Nephron (organoid): ENCODE measurements at regions not wholly inside any gene's neighbourhood (a gene's known extent, or its start where the extent isn't known, plus 50 kb on each side); places are given as distances from the start of the nearest gene placed in this dataset.
"Not testable (repeated sequence)": the region's sequence is repeated elsewhere in the genome, so short reads cannot be mapped to it uniquely, and the experiment has no call there.

Experiments used
- H3K27ac Mint-ChIP-seq, 3 experiments: 2 replicates each; pipeline ENCODE4 v1.8.0; 2020; ENCODE audit warnings: mixed read lengths in 3 of 3, mild to moderate bottlenecking in 2 of 3, moderate library complexity in 1 of 3
- H3K27me3 Mint-ChIP-seq: 2 replicates; pipeline ENCODE4 v1.8.0; 2021; ENCODE audit warnings: low read depth, mild to moderate bottlenecking, moderate library complexity, mixed read lengths
- H3K36me3 Mint-ChIP-seq: 2 replicates; pipeline ENCODE4 v1.8.0; 2020; ENCODE audit warnings: low read depth, mixed read lengths
- H3K4me1 Mint-ChIP-seq: 2 replicates; pipeline ENCODE4 v1.8.0; 2020; ENCODE audit warnings: mixed read lengths
- H3K4me3 Mint-ChIP-seq, 3 experiments: 2 replicates each; pipeline ENCODE4 v1.8.0; 2020; ENCODE audit warnings: mild to moderate bottlenecking in 3 of 3, mixed read lengths in 3 of 3, moderate library complexity in 2 of 3
- H3K9me3 Mint-ChIP-seq: 2 replicates; pipeline ENCODE4 v1.8.0; 2020; ENCODE audit warnings: mixed read lengths
- TF ChIP-seq, protein P1 (sequence below), 3 experiments: fragments of 200-600 bp; sonication (generic); IDR thresholded peaks; one replicate each; pipeline ENCODE4 v1.5.0; 2021; ENCODE audit warnings: antibody characterized with exemption in 3 of 3; ENCODE audit not compliant: unreplicated experiment in 3 of 3

DNA sequence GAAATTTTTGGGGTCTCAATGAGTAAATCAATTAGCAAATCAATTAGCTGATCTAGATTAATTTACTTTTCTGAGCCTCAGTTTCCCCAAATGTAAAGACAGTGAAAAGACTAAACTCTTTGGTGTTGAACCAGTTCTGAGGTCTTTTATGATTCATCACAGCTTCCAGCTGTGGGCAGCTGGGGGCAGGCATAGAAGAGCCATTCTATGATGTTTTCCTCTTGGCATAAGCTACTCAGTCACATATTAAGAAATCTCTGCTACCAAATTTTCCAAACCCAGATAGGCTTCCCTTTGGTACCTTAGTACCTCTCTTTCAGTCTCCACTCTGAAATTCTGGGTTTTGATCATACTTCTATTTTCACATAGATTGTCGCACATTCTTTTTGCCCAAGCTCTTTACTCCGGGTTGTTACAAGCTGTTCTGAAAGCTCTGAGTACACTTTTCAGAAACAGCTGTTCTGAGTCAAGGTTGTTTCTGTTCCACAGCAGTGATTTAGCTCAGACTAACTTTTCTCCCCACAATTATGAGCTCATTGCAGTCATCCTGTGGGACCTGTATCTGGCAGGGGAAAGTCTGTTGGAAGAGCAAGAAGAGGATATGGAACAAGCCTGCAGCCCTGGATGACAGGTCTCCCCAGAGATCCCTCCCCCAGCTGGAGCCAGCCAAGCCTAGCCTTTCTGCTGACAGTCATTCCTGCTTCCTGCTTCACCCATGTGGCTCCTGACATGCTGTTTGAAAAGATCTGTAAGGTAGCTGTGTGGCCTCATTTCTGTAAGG, 599.6 kb upstream of the GHITM start:
- Mint-ChIP-seq H3K27ac (peak overlapping the region; percentile 75 to 94 (median 93)), H3K4me1 (peaks cover 49% of the 10 kb centered on the region), H3K27me3 (no peaks in the 10 kb centered on the region), H3K9me3 (no peaks in the 10 kb centered on the region), H3K4me3 (peak overlapping the region in 2 of 3 experiments; percentile 5 to 11), H3K36me3 (no peaks in the 10 kb centered on the region)
- TF ChIP-seq, protein P1, sequence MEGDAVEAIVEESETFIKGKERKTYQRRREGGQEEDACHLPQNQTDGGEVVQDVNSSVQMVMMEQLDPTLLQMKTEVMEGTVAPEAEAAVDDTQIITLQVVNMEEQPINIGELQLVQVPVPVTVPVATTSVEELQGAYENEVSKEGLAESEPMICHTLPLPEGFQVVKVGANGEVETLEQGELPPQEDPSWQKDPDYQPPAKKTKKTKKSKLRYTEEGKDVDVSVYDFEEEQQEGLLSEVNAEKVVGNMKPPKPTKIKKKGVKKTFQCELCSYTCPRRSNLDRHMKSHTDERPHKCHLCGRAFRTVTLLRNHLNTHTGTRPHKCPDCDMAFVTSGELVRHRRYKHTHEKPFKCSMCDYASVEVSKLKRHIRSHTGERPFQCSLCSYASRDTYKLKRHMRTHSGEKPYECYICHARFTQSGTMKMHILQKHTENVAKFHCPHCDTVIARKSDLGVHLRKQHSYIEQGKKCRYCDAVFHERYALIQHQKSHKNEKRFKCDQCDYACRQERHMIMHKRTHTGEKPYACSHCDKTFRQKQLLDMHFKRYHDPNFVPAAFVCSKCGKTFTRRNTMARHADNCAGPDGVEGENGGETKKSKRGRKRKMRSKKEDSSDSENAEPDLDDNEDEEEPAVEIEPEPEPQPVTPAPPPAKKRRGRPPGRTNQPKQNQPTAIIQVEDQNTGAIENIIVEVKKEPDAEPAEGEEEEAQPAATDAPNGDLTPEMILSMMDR (IDR thresholded peaks at IDR 0.05; ENCODE audit: unreplicated experiment in 3 of 3): no peak

GRCh38 chr10:83541046-83541445, 598.3 kb upstream of the GHITM start:
- TF ChIP-seq, protein P1 (IDR thresholded peaks at IDR 0.05; ENCODE audit: unreplicated experiment in 3 of 3): no peak
- Mint-ChIP-seq H3K27ac (peak overlapping the region; percentile 75 to 94 (median 93)), H3K9me3 (no peaks in the 10 kb centered on the region), H3K4me1 (peaks cover 58% of the 10 kb centered on the region), H3K36me3 (no peaks in the 10 kb centered on the region), H3K27me3 (no peaks in the 10 kb centered on the region), H3K4me3 (no peak overlapping the region)

- TF ChIP-seq, protein P1 (IDR thresholded peaks at IDR 0.05; ENCODE audit: unreplicated experiment in 3 of 3): no peak
- Mint-ChIP-seq H3K27ac (peak overlapping the region; percentile 76 to 95 (median 79)), H3K4me3 (no peak overlapping the region), H3K27me3 (no peaks in the 10 kb centered on the region), H3K9me3 (no peaks in the 10 kb centered on the region), H3K4me1 (peaks cover 67% of the 10 kb centered on the region), H3K36me3 (no peaks in the 10 kb centered on the region)
Observed at GRCh38 chr10:83542774-83543411, 596.4 kb upstream of the GHITM start.

DNA sequence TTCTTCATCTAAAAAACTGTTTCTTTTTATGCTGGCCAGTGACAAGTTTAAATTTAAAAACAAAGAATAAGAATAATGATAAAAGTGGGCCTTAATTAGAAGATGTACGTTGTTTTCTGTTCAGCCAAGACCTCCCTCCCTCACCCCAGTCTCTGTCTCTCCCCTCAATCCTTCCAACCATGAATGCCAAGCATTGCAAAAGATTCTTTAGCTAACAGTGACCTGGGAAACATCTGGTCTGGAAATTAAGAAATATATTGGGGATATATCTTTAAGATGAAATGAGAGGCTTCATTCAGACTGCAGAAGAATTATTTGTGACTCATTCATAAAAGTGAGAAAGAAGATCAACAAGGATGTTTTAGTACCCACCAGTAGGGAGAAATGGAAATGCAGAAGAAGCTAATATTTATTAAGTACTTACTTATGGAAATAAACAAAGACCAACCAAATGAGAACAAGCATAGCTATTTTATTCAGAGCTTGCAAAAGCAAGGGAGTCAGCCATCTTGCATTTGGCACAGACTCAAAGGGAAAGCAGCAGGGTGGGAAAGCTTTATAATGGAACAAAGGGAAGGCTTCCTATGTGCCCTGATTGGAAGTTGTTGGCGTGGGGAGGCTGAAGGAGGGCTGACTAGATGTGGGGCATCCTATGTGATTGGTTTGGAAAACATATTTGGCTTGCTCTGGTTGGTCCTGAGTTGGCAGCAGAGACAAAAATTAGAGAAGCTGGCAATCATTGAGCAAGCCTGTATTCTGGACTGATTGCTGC, 595.4 kb upstream of the GHITM start:
- Mint-ChIP-seq H3K4me1 (peaks cover 58% of the 10 kb centered on the region), H3K4me3 (no peak overlapping the region), H3K9me3 (no peaks in the 10 kb centered on the region), H3K27ac (peak overlapping the region; percentile 76 to 95 (median 79)), H3K36me3 (no peaks in the 10 kb centered on the region), H3K27me3 (no peaks in the 10 kb centered on the region)
- TF ChIP-seq, protein P1 (IDR thresholded peaks at IDR 0.05; ENCODE audit: unreplicated experiment in 3 of 3): no peak

GRCh38 chr10:83545901-83546391, 593.4 kb upstream of the GHITM start:
- Mint-ChIP-seq H3K27ac (peak overlapping the region; percentile 90 to 96 (median 95)), H3K4me1 (peaks cover 37% of the 10 kb centered on the region), H3K9me3 (no peaks in the 10 kb centered on the region), H3K4me3 (peak overlapping the region in 2 of 3 experiments; percentile 28 to 38), H3K36me3 (no peaks in the 10 kb centered on the region), H3K27me3 (no peaks in the 10 kb centered on the region)
- TF ChIP-seq, protein P1 (IDR thresholded peaks at IDR 0.05; ENCODE audit: unreplicated experiment in 3 of 3): no peak

GRCh38 chr10:83551190-83551589, 588.1 kb upstream of the GHITM start:
- Mint-ChIP-seq H3K36me3 (peaks cover 10% of the 10 kb centered on the region), H3K9me3 (peaks cover 20% of the 10 kb centered on the region)
- H3K27ac Mint-ChIP-seq, H3K27me3 Mint-ChIP-seq, H3K4me3 Mint-ChIP-seq, H3K4me1 Mint-ChIP-seq: not testable (repeated sequence)
